HS-27A (cell line): ENCODE measurements at regions not wholly inside any gene's neighbourhood (a gene's known extent, or its start where the extent isn't known, plus 50 kb on each side); places are given as distances from the start of the nearest gene placed in this dataset.
"Not testable (repeated sequence)": the region's sequence is repeated elsewhere in the genome, so short reads cannot be mapped to it uniquely, and the experiment has no call there.

Experiments
- DNase-seq: peaks from one replicate; pipeline ENCODE4 v3.0.0-alpha.2; 2012; ENCODE audit warnings: low read depth, missing footprints

GRCh38 chr6:33894438-33894837 is 90.6 kb upstream of the MLN start:
- no peak for DNase-seq

- DNase-seq: no peak
Measured at GRCh38 chr6:33892581-33893346, 89.0 kb upstream of the MLN start.

GRCh38 chr6:33888664-33889200 is 84.9 kb upstream of the MLN start:
- no peak for DNase-seq

GRCh38 chr6:33888183-33888582 is 84.4 kb upstream of the MLN start:
- no peak for DNase-seq

GRCh38 chr6:33886673-33887144 is 82.9 kb upstream of the MLN start:
- no peak for DNase-seq

GRCh38 chr6:33885132-33886057 is 81.6 kb upstream of the MLN start:
- DNase-seq: peak; percentile 35

- not testable (repeated sequence) for DNase-seq
Measured at GRCh38 chr6:33883621-33884020, 79.8 kb upstream of the MLN start.

- no peak for DNase-seq
Measured at GRCh38 chr6:33882154-33882553, 78.4 kb upstream of the MLN start.

- DNase-seq: no peak
Measured at GRCh38 chr6:33880766-33881165, 77.0 kb upstream of the MLN start.

- DNase-seq: no peak
Measured at GRCh38 chr6:33880104-33880678, 76.4 kb upstream of the MLN start.

- no peak for DNase-seq
Measured at GRCh38 chr6:33878562-33878961, 74.8 kb upstream of the MLN start.

- no peak for DNase-seq
Measured at GRCh38 chr6:33877982-33878535, 74.3 kb upstream of the MLN start.

GRCh38 chr6:33875696-33876095 is 71.9 kb upstream of the MLN start:
- DNase-seq: no peak

GRCh38 chr6:33875141-33875581 is 71.4 kb upstream of the MLN start:
- DNase-seq: no peak

- DNase-seq: no peak
Measured at GRCh38 chr6:33874136-33874760, 70.4 kb upstream of the MLN start.

GRCh38 chr6:33872761-33873160 is 69.0 kb upstream of the MLN start:
- DNase-seq: no peak

GRCh38 chr6:33869826-33870423 is 66.1 kb upstream of the MLN start:
- DNase-seq: no peak

GRCh38 chr6:33869121-33869520 is 65.3 kb upstream of the MLN start:
- DNase-seq: no peak

GRCh38 chr6:33868141-33868540 is 64.3 kb upstream of the MLN start:
- no peak for DNase-seq

- DNase-seq: no peak
Measured at GRCh38 chr6:33865478-33866077, 61.8 kb upstream of the MLN start.
